ENCODE measurements at regions not wholly inside any gene's neighbourhood (a gene's known extent, or its start where the extent isn't known, plus 50 kb on each side); places are given as distances from the start of the nearest gene placed in this dataset.

DNA sequence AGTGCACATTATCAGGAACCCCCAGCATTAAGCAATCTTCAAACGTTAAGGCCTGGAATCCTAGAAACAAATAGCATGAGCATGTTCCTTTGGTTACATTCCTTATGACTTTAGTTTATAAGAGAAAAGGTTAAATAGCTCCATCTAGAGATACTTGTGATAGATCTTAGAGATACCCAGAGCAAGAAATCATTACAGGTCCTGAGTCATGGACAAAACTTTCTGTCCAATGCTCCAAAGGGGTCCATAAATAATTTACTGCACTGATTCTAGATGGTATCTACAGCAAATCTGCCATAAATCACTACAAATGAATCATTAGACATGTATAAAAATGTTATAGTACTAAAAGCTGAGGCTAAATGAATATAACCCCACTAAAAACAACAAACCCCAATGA lies 139.6 kb downstream of the HTR1A start:
- H3K27me3 ChIP-seq (ENCODE audit: insufficient read depth, low read length), result no peaks in the 10 kb centered on the region
- no peaks in the 10 kb centered on the region for H3K9me3 ChIP-seq (ENCODE audit: low read length)
- no peak overlapping the region for H3K27ac ChIP-seq (ENCODE audit: low read depth, low read length, poor library complexity, severe bottlenecking)
- H3K79me2 ChIP-seq (ENCODE audit: insufficient read depth, low read length), result no peaks in the 10 kb centered on the region
- H4K20me1 ChIP-seq (ENCODE audit: insufficient read depth, low read length), result no peaks in the 10 kb centered on the region
- no peak overlapping the region for H3K4me2 ChIP-seq (ENCODE audit: low read length)
- TF ChIP-seq EZH2 (IDR thresholded peaks at IDR 0.05; ENCODE audit: borderline replicate concordance, low read length), result no peak
- TF ChIP-seq, protein P1, sequence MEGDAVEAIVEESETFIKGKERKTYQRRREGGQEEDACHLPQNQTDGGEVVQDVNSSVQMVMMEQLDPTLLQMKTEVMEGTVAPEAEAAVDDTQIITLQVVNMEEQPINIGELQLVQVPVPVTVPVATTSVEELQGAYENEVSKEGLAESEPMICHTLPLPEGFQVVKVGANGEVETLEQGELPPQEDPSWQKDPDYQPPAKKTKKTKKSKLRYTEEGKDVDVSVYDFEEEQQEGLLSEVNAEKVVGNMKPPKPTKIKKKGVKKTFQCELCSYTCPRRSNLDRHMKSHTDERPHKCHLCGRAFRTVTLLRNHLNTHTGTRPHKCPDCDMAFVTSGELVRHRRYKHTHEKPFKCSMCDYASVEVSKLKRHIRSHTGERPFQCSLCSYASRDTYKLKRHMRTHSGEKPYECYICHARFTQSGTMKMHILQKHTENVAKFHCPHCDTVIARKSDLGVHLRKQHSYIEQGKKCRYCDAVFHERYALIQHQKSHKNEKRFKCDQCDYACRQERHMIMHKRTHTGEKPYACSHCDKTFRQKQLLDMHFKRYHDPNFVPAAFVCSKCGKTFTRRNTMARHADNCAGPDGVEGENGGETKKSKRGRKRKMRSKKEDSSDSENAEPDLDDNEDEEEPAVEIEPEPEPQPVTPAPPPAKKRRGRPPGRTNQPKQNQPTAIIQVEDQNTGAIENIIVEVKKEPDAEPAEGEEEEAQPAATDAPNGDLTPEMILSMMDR (IDR thresholded peaks at IDR 0.05; ENCODE audit: low read length), result no peak
- no peaks in the 10 kb centered on the region for H3K4me1 ChIP-seq (ENCODE audit: insufficient read depth, low read length, severe bottlenecking)
- H3F3A ChIP-seq (ENCODE audit: insufficient read depth, low read length), result no peaks in the 10 kb centered on the region
- H2AFZ ChIP-seq (ENCODE audit: low read length), result no peak overlapping the region
- H3K9me2 ChIP-seq (ENCODE audit: low read depth, low read length), result no peaks in the 10 kb centered on the region
- no peak overlapping the region for H3K4me3 ChIP-seq (ENCODE audit: low read depth, low read length, poor library complexity, severe bottlenecking)
- no peaks in the 10 kb centered on the region for H3K36me3 ChIP-seq (ENCODE audit: insufficient read depth, low read length)
- no peak overlapping the region for H3K9ac ChIP-seq (ENCODE audit: low read length)

DNA sequence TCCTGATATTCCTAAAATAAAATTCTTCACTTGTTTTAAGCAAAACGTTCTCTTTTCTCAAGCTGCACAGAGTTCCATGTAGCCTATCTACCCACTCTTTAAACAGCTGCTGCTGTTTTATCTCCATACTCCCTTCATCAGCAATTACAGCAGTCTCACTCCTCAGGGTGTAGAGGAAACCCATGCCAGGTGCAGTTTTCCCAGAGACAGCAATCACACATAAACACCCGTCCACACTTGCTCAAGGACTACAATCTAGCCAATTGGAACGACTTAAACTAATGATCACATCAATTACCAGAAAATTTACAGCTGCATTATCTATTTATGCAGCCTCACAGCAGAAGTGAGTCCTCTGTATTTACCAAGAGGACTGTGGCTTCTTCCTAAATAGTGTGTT lies 141.7 kb downstream of the HTR1A start:
- Histone ChIP-seq H2AFZ (ENCODE audit: low read length) (no peak overlapping the region), H3K4me2 (ENCODE audit: low read length) (no peak overlapping the region)

DNA sequence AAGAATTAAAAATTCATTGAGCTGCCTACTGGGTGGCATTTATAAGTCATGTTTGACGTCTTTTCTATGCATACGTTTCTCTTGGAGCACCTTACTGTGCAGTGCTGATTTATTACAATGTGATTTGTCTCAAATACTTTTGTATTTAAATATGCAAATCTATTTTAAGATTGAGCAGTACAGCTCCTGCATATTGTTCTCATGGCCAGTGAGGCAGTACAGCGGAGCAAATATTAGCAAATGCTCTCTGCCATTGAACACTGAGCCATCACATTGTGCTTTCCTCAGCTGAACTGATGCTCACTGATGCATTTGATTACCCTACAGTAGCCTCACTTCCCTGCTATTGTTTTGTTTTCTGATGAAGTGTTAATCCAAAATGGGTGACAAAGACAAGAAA lies 149.6 kb downstream of the HTR1A start:
- Histone ChIP-seq H3K79me2 (ENCODE audit: insufficient read depth, low read length) (no peaks in the 10 kb centered on the region), H3K9me2 (ENCODE audit: low read depth, low read length) (no peaks in the 10 kb centered on the region), H3F3A (ENCODE audit: insufficient read depth, low read length) (no peaks in the 10 kb centered on the region), H2AFZ (ENCODE audit: low read length) (no peak overlapping the region), H3K27me3 (ENCODE audit: insufficient read depth, low read length) (no peaks in the 10 kb centered on the region), H4K20me1 (ENCODE audit: insufficient read depth, low read length) (no peaks in the 10 kb centered on the region), H3K36me3 (ENCODE audit: insufficient read depth, low read length) (no peaks in the 10 kb centered on the region), H3K9ac (ENCODE audit: low read length) (no peak overlapping the region), H3K4me1 (ENCODE audit: insufficient read depth, low read length, severe bottlenecking) (no peaks in the 10 kb centered on the region), H3K4me3 (ENCODE audit: low read depth, low read length, poor library complexity, severe bottlenecking) (no peak overlapping the region), H3K9me3 (ENCODE audit: low read length) (no peaks in the 10 kb centered on the region), H3K27ac (ENCODE audit: low read depth, low read length, poor library complexity, severe bottlenecking) (no peak overlapping the region), H3K4me2 (ENCODE audit: low read length) (no peak overlapping the region)
- no peak for TF ChIP-seq EZH2 (IDR thresholded peaks at IDR 0.05; ENCODE audit: borderline replicate concordance, low read length)
- TF ChIP-seq, protein P1 (IDR thresholded peaks at IDR 0.05; ENCODE audit: low read length), result no peak

More for the DNA sequence above, 141.7 kb downstream of the HTR1A start:
- H3K9me3 ChIP-seq (ENCODE audit: low read length), result no peaks in the 10 kb centered on the region
- H3K27me3 ChIP-seq (ENCODE audit: insufficient read depth, low read length), result no peaks in the 10 kb centered on the region
- H3K27ac ChIP-seq (ENCODE audit: low read depth, low read length, poor library complexity, severe bottlenecking), result no peak overlapping the region
- H3F3A ChIP-seq (ENCODE audit: insufficient read depth, low read length), result no peaks in the 10 kb centered on the region
- no peak overlapping the region for H3K9ac ChIP-seq (ENCODE audit: low read length)
- no peaks in the 10 kb centered on the region for H3K4me1 ChIP-seq (ENCODE audit: insufficient read depth, low read length, severe bottlenecking)
- TF ChIP-seq EZH2 (IDR thresholded peaks at IDR 0.05; ENCODE audit: borderline replicate concordance, low read length), result no peak
- TF ChIP-seq, protein P1 (IDR thresholded peaks at IDR 0.05; ENCODE audit: low read length), result no peak
- H3K4me3 ChIP-seq (ENCODE audit: low read depth, low read length, poor library complexity, severe bottlenecking), result no peak overlapping the region
- no peaks in the 10 kb centered on the region for H3K36me3 ChIP-seq (ENCODE audit: insufficient read depth, low read length)
- no peaks in the 10 kb centered on the region for H3K79me2 ChIP-seq (ENCODE audit: insufficient read depth, low read length)
- no peaks in the 10 kb centered on the region for H4K20me1 ChIP-seq (ENCODE audit: insufficient read depth, low read length)
- H3K9me2 ChIP-seq (ENCODE audit: low read depth, low read length), result no peaks in the 10 kb centered on the region

All from OCI-LY1 (cell line).